ENCODE measurements at regions not wholly inside any gene's neighbourhood (a gene's known extent, or its start where the extent isn't known, plus 50 kb on each side); places are given as distances from the start of the nearest gene placed in this dataset.

GRCh38 chr20:16672299-16672698, 57.5 kb upstream of the SNRPB2 start:
- H4K91ac ChIP-seq (ENCODE audit: insufficient read length, low read depth, low read length), result no peak overlapping the region
- no peak overlapping the region for H3K14ac ChIP-seq (ENCODE audit: insufficient read depth, low read length)
- no peaks in the 10 kb centered on the region for H3K23me2 ChIP-seq (ENCODE audit: insufficient read length, low read depth, low read length, poor library complexity, severe bottlenecking)
- no peak overlapping the region for H2BK5ac ChIP-seq (ENCODE audit: insufficient read length, low read length)
- no peak overlapping the region for H2BK15ac ChIP-seq (ENCODE audit: low read depth, low read length)
- H3K79me2 ChIP-seq (ENCODE audit: insufficient read depth, low read length), result no peaks in the 10 kb centered on the region
- Mint-ChIP-seq H3K4me1 (no peaks in the 10 kb centered on the region), H3K36me3 (ENCODE audit: insufficient read depth in 1 of 3, low read depth in 3 of 3) (no peaks in the 10 kb centered on the region), H3K27ac (no peak overlapping the region; a peak in 1 of 7 replicates), H3K9me3 (peaks cover 2 to 6% of the 10 kb centered on the region in 2 experiments; a peak in 3 of 5 replicates), H3K4me3 (no peak overlapping the region), H3K27me3 (ENCODE audit: low read depth) (no peaks in the 10 kb centered on the region)
- no peak overlapping the region for H2AFZ ChIP-seq (ENCODE audit: low read length)
- no peak overlapping the region for H3K18ac ChIP-seq (ENCODE audit: insufficient read length, low read depth, low read length)
- no peak overlapping the region for H3K4ac ChIP-seq (ENCODE audit: low read depth, low read length)
- no peak overlapping the region for H3K56ac ChIP-seq (ENCODE audit: insufficient read length, low read depth, low read length)
- no peak overlapping the region for H3K23ac ChIP-seq (ENCODE audit: insufficient read length, low read depth, low read length)
- H3K4me2 ChIP-seq (ENCODE audit: insufficient read depth, insufficient read length, low read length), result no peak overlapping the region
- no peaks in the 10 kb centered on the region for H3K9me3 ChIP-seq (ENCODE audit: control insufficient read depth, low read depth, low read length)
- no CpG with 5 or more reads among the region's 4 CpGs for WGBS (ENCODE audit: extremely low coverage, insufficient read length, low lambda C conversion rate)
- no peak for TF ChIP-seq CTCF (conservative IDR thresholded peaks at IDR 0.05)
- no peak overlapping the region for H3T11ph ChIP-seq (ENCODE audit: low read length)
- H2BK20ac ChIP-seq (ENCODE audit: low read depth, low read length, poor library complexity, severe bottlenecking), result no peak overlapping the region
- no peaks in the 10 kb centered on the region for H3K79me1 ChIP-seq (ENCODE audit: insufficient read depth, low read depth, low read length, poor library complexity, severe bottlenecking)
- H2BK120ac ChIP-seq (ENCODE audit: low read depth, low read length, poor library complexity, severe bottlenecking), result no peak overlapping the region
- no peak overlapping the region for H2AK5ac ChIP-seq (ENCODE audit: insufficient read length, low read length)
- no peaks in the 10 kb centered on the region for H4K20me1 ChIP-seq (ENCODE audit: control insufficient read depth, insufficient read depth, insufficient read length)
- no peak overlapping the region for H4K5ac ChIP-seq (ENCODE audit: insufficient read length, low read depth, low read length)
- no peaks in the 10 kb centered on the region for H3K4me1 ChIP-seq (ENCODE audit: insufficient read depth, low read length)
- H2BK12ac ChIP-seq (ENCODE audit: insufficient read length, low read depth, low read length), result no peak overlapping the region
- no peak overlapping the region for H4K8ac ChIP-seq (replicated peaks; ENCODE audit: insufficient read length, low read depth, low read length)
- H3K27me3 ChIP-seq (ENCODE audit: insufficient read depth, low read length), result no peaks in the 10 kb centered on the region
- H3K9ac ChIP-seq (ENCODE audit: extremely low read depth, insufficient read length, low read length), result no peak overlapping the region
- no peak overlapping the region for H3K27ac ChIP-seq (ENCODE audit: insufficient read length, low read depth, low read length)
- DNase-seq, result no peak
